BLaER1 (cell line): ENCODE measurements at regions not wholly inside any gene's neighbourhood (a gene's known extent, or its start where the extent isn't known, plus 50 kb on each side); places are given as distances from the start of the nearest gene placed in this dataset.

Experiments used
- H3K27ac ChIP-seq: shearing (Covaris generic); formaldehyde crosslinking; 2 replicates; pipeline ENCODE4 v1.8.1; 2022
- H3K27me3 ChIP-seq: shearing (Covaris generic); formaldehyde crosslinking; 2 replicates; pipeline ENCODE4 v1.8.1; 2022
- H3K36me3 ChIP-seq: shearing (Covaris generic); formaldehyde crosslinking; 2 replicates; pipeline ENCODE4 v1.8.1; 2022
- H3K4me1 ChIP-seq: shearing (Covaris generic); formaldehyde crosslinking; 2 replicates; pipeline ENCODE4 v1.8.1; 2022
- H3K4me2 ChIP-seq: shearing (Covaris generic); formaldehyde crosslinking; 2 replicates; pipeline ENCODE4 v1.8.1; 2022
- H3K4me3 ChIP-seq: shearing (Covaris generic); formaldehyde crosslinking; 2 replicates; pipeline ENCODE4 v1.8.1; 2022
- H3K9ac ChIP-seq: shearing (Covaris generic); formaldehyde crosslinking; 2 replicates; pipeline ENCODE4 v1.8.1; 2022
- H3K9me3 ChIP-seq: shearing (Covaris generic); formaldehyde crosslinking; 2 replicates; pipeline ENCODE4 v1.8.1; 2022
- H4K20me1 ChIP-seq: shearing (Covaris generic); formaldehyde crosslinking; 2 replicates; pipeline ENCODE4 v1.8.1; 2022
- Cebpa-rat ChIP-seq: shearing (Covaris generic); IDR thresholded peaks from 2 replicates; pipeline ENCODE4 v1.8.1; 2022

- H3K27me3 ChIP-seq = no peaks in the 10 kb centered on the region
- no peak overlapping the region for H3K9ac ChIP-seq
- no peak overlapping the region for H3K27ac ChIP-seq
- TF ChIP-seq Cebpa-rat = no peak
- peaks cover 16% of the 10 kb centered on the region for H3K4me1 ChIP-seq
- no peaks in the 10 kb centered on the region for H4K20me1 ChIP-seq
- H3K4me2 ChIP-seq = no peak overlapping the region
- H3K4me3 ChIP-seq = no peak overlapping the region
- no peaks in the 10 kb centered on the region for H3K9me3 ChIP-seq
- H3K36me3 ChIP-seq = no peaks in the 10 kb centered on the region
Measured at GRCh38 chr6:22473991-22474682, 95.2 kb upstream of the HDGFL1 start.

GRCh38 chr6:22476811-22477390 is 92.5 kb upstream of the HDGFL1 start:
- no peaks in the 10 kb centered on the region for H3K9me3 ChIP-seq
- no peak overlapping the region for H3K9ac ChIP-seq
- H3K36me3 ChIP-seq = no peaks in the 10 kb centered on the region
- no peak for TF ChIP-seq Cebpa-rat
- H3K4me1 ChIP-seq = peaks cover 3% of the 10 kb centered on the region
- H3K4me3 ChIP-seq = no peak overlapping the region
- H3K27ac ChIP-seq = no peak overlapping the region
- H3K27me3 ChIP-seq = no peaks in the 10 kb centered on the region
- no peak overlapping the region for H3K4me2 ChIP-seq
- H4K20me1 ChIP-seq = no peaks in the 10 kb centered on the region

GRCh38 chr6:22497276-22497675 is 72.1 kb upstream of the HDGFL1 start:
- no peak overlapping the region for H3K4me2 ChIP-seq
- no peak overlapping the region for H3K27ac ChIP-seq
- H3K36me3 ChIP-seq = no peaks in the 10 kb centered on the region
- H4K20me1 ChIP-seq = no peaks in the 10 kb centered on the region
- no peak overlapping the region for H3K4me3 ChIP-seq
- no peaks in the 10 kb centered on the region for H3K27me3 ChIP-seq
- no peak overlapping the region for H3K9ac ChIP-seq
- H3K4me1 ChIP-seq = no peaks in the 10 kb centered on the region
- no peaks in the 10 kb centered on the region for H3K9me3 ChIP-seq
- TF ChIP-seq Cebpa-rat = no peak

GRCh38 chr6:22499815-22500214 is 69.6 kb upstream of the HDGFL1 start:
- Histone ChIP-seq H4K20me1 (no peaks in the 10 kb centered on the region), H3K4me1 (no peaks in the 10 kb centered on the region), H3K4me3 (no peak overlapping the region), H3K27ac (no peak overlapping the region), H3K27me3 (no peaks in the 10 kb centered on the region), H3K4me2 (no peak overlapping the region), H3K36me3 (no peaks in the 10 kb centered on the region), H3K9ac (no peak overlapping the region), H3K9me3 (no peaks in the 10 kb centered on the region)
- TF ChIP-seq Cebpa-rat = no peak

- H3K9me3 ChIP-seq = no peaks in the 10 kb centered on the region
- no peak overlapping the region for H3K4me3 ChIP-seq
- no peaks in the 10 kb centered on the region for H4K20me1 ChIP-seq
- no peak overlapping the region for H3K4me2 ChIP-seq
- no peak overlapping the region for H3K9ac ChIP-seq
- H3K4me1 ChIP-seq = no peaks in the 10 kb centered on the region
- no peak overlapping the region for H3K27ac ChIP-seq
- TF ChIP-seq Cebpa-rat = no peak
- H3K27me3 ChIP-seq = no peaks in the 10 kb centered on the region
- no peaks in the 10 kb centered on the region for H3K36me3 ChIP-seq
Measured at GRCh38 chr6:22506496-22506895, 62.9 kb upstream of the HDGFL1 start.

- Histone ChIP-seq H3K4me1 (no peaks in the 10 kb centered on the region), H3K9me3 (no peaks in the 10 kb centered on the region), H3K27me3 (no peaks in the 10 kb centered on the region), H3K36me3 (no peaks in the 10 kb centered on the region), H3K4me2 (no peak overlapping the region), H3K4me3 (no peak overlapping the region), H3K27ac (no peak overlapping the region), H3K9ac (no peak overlapping the region), H4K20me1 (no peaks in the 10 kb centered on the region)
- no peak for TF ChIP-seq Cebpa-rat
Measured at GRCh38 chr6:22512686-22513427, 56.5 kb upstream of the HDGFL1 start.

- Histone ChIP-seq H3K4me1 (no peaks in the 10 kb centered on the region), H3K36me3 (no peaks in the 10 kb centered on the region)
Measured at GRCh38 chr6:22513667-22514066, 55.7 kb upstream of the HDGFL1 start.

GRCh38 chr6:22519237-22519636 is 50.1 kb upstream of the HDGFL1 start:
- no peak overlapping the region for H3K27ac ChIP-seq
- H3K9ac ChIP-seq = no peak overlapping the region
- no peaks in the 10 kb centered on the region for H3K9me3 ChIP-seq
- no peaks in the 10 kb centered on the region for H3K4me1 ChIP-seq
- no peak overlapping the region for H3K4me2 ChIP-seq
- no peaks in the 10 kb centered on the region for H3K27me3 ChIP-seq
- H3K36me3 ChIP-seq = no peaks in the 10 kb centered on the region
- no peak overlapping the region for H3K4me3 ChIP-seq
- TF ChIP-seq Cebpa-rat = no peak
- H4K20me1 ChIP-seq = no peaks in the 10 kb centered on the region

More at GRCh38 chr6:22513667-22514066, 55.7 kb upstream of the HDGFL1 start:
- Histone ChIP-seq H3K27ac (no peak overlapping the region), H3K27me3 (no peaks in the 10 kb centered on the region), H3K9me3 (no peaks in the 10 kb centered on the region), H4K20me1 (no peaks in the 10 kb centered on the region), H3K4me3 (no peak overlapping the region), H3K9ac (no peak overlapping the region), H3K4me2 (no peak overlapping the region)
- TF ChIP-seq Cebpa-rat = no peak
